Prostate gland (tissue), 2 donors: ENCODE measurements at regions not wholly inside any gene's neighbourhood (a gene's known extent, or its start where the extent isn't known, plus 50 kb on each side); places are given as distances from the start of the nearest gene placed in this dataset.

Experiments used
- DNase-seq: peaks from one replicate; pipeline ENCODE4 v3.0.0-alpha.2; 2019; ENCODE audit warnings: low spot score
- H3K27ac ChIP-seq, 2 donors: fragments of 200-600 bp; sonication (generic); 2 replicates each; pipeline ENCODE4 v1.5.1; 2017 to 2019
- H3K27me3 ChIP-seq: fragments of 200-600 bp; sonication (generic); replicated peaks from 2 replicates; pipeline ENCODE4 v1.5.1; 2019; ENCODE audit not compliant: insufficient read depth
- H3K36me3 ChIP-seq, 2 donors: fragments of 200-600 bp; sonication (generic); 1 replicate in 1 of 2; 2 replicates in 1 of 2; pipeline versions ENCODE4 v1.5.1 to v1.8.1; 2017 to 2019
- H3K4me1 ChIP-seq: fragments of 200-600 bp; sonication (generic); replicated peaks from 2 replicates; pipeline ENCODE4 v1.5.1; 2019
- H3K4me3 ChIP-seq, 2 donors: fragments of 200-600 bp; sonication (generic); 2 replicates each; pipeline ENCODE4 v1.5.1; 2017 to 2019
- H3K9me3 ChIP-seq: fragments of 200-600 bp; sonication (generic); 2 replicates; pipeline ENCODE4 v1.5.1; 2017
- POLR2A ChIP-seq: fragments of 450-650 bp; IDR thresholded peaks from one replicate; pipeline ENCODE4 v1.6.1; 2016; ENCODE audit warnings: antibody characterized with exemption, mild to moderate bottlenecking
- POLR2AphosphoS5 ChIP-seq: sonication (generic); formaldehyde crosslinking; IDR thresholded peaks from one replicate; pipeline ENCODE4 v1.6.1; 2017; ENCODE audit warnings: antibody characterized with exemption
- WGBS: methylation state at CpG from one replicate; pipeline ENCODE4 v1.1.5; 2018; 5-methylcytosine and 5-hydroxymethylcytosine counted together
- intact Hi-C: fragments of 100-400 bp; cut with DNase I; formaldehyde crosslinking; loops from one replicate; pipeline ENCODE4 v1.14.2; 2022
- TF ChIP-seq, protein P1 (sequence below), 4 experiments: fragments of 200-600 bp in 2 of 4; fragments of 450-650 bp in 2 of 4; sonication (generic) in 2 of 4; IDR thresholded peaks; 1 replicate in 3 of 4; 2 replicates in 1 of 4; pipeline ENCODE4 v1.5.1; 2016 to 2019; ENCODE audit warnings: antibody characterized with exemption in 4 of 4, mild to moderate bottlenecking in 2 of 4, moderate library complexity in 2 of 4

DNA sequence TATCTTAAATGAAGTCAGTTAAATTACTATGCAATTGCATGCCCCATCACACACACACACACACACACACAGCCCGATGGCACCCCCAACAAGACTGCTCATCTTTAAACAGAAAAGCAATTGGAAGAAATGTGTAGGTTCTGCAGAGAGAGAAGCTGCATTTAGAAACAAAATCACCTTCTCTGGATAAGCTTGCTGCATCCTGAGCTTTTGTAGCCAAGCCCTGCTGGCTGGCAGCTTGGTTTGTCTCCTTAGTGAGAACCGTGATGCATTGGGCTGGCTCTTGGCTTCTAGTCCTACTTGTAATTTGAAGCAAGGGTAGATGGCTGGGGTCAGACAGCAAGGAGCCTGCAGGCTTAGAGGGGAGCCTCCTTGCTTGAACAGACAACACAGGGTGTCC, 153.8 kb downstream of the SOX9 start:
- no peak for DNase-seq
- Histone ChIP-seq H3K27me3 (no peaks in the 10 kb centered on the region), H3K9me3 (no peaks in the 10 kb centered on the region), H3K4me1 (no peaks in the 10 kb centered on the region), H3K36me3 (no peaks in the 10 kb centered on the region), H3K4me3 (no peak overlapping the region), H3K27ac (no peak overlapping the region)
- no peak for TF ChIP-seq POLR2AphosphoS5
- no peak for TF ChIP-seq POLR2A
- TF ChIP-seq, protein P1, sequence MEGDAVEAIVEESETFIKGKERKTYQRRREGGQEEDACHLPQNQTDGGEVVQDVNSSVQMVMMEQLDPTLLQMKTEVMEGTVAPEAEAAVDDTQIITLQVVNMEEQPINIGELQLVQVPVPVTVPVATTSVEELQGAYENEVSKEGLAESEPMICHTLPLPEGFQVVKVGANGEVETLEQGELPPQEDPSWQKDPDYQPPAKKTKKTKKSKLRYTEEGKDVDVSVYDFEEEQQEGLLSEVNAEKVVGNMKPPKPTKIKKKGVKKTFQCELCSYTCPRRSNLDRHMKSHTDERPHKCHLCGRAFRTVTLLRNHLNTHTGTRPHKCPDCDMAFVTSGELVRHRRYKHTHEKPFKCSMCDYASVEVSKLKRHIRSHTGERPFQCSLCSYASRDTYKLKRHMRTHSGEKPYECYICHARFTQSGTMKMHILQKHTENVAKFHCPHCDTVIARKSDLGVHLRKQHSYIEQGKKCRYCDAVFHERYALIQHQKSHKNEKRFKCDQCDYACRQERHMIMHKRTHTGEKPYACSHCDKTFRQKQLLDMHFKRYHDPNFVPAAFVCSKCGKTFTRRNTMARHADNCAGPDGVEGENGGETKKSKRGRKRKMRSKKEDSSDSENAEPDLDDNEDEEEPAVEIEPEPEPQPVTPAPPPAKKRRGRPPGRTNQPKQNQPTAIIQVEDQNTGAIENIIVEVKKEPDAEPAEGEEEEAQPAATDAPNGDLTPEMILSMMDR (IDR thresholded peaks at IDR 0.05), result no peak
- intact Hi-C loops, result no loop called here
- WGBS, result 80% methylated on average over 2 of the region's 2 CpGs

- Histone ChIP-seq H3K4me1 (no peaks in the 10 kb centered on the region), H3K9me3 (no peaks in the 10 kb centered on the region), H3K27ac (no peak overlapping the region), H3K36me3 (no peaks in the 10 kb centered on the region), H3K27me3 (no peaks in the 10 kb centered on the region), H3K4me3 (no peak overlapping the region)
- 91% methylated on average over 3 of the region's 3 CpGs for WGBS
- TF ChIP-seq, protein P1 (IDR thresholded peaks at IDR 0.05), result no peak
- TF ChIP-seq POLR2A, result no peak
- no peak for TF ChIP-seq POLR2AphosphoS5
- no peak for DNase-seq
- intact Hi-C loops, result no loop called here
Observed at GRCh38 chr17:72280881-72281280, 160.1 kb downstream of the SOX9 start.

DNA sequence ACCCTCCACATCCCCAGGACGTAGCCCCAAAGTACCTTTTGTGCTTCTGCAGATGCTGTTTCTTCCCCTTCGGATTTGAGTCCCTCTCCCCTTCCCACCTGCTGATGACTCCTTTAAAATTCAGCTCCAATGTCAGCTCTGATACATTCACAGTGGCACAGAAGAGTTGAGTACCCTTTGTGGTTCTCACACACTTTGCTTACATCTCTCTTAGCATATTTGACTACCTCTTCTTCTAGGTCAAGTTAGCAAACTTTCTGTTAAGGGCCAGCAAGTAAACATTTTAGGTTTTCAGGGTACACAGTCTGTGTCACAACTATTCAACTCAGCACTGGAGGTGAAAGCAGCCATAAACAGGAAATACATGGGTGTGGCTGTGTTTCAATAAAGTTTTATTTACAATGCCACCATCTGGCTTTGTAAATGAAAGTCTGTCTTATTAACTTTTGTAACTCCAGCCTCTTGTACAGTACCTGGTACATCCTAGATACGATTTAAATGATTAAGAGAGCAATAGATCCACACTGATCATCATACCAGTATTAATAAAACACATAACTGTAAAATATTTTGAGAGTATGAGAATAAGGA, 161.7 kb downstream of the SOX9 start:
- TF ChIP-seq POLR2AphosphoS5 (no peak), POLR2A (no peak)
- TF ChIP-seq, protein P1 (IDR thresholded peaks at IDR 0.05), result no peak
- no peak for DNase-seq
- no peaks in the 10 kb centered on the region for H3K9me3 ChIP-seq
- no peaks in the 10 kb centered on the region for H3K36me3 ChIP-seq
- H3K4me1 ChIP-seq, result no peaks in the 10 kb centered on the region
- no peak overlapping the region for H3K4me3 ChIP-seq
- H3K27me3 ChIP-seq, result no peaks in the 10 kb centered on the region
- no peak overlapping the region for H3K27ac ChIP-seq
- WGBS, result 78% methylated on average over 3 of the region's 3 CpGs
- intact Hi-C loops, result no loop called here

DNA sequence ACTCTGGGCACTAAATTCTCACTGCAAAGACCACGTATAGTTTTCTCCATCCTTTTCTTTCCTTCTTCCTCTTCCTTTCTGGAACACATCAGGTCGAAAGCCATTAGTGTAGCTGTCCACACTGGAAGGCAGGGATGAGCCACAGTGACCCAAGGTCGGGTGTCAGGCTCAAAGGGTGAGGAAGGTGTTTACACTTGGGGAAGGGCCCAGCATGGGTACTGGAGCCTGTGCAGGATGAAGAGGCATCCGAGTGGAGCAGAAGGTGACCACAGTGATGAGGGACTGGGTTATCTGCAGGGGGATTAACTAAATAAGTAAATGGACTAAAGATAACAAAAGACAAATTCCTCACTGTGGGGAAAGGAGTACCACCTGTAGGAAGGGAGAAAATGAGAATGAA, 164.0 kb downstream of the SOX9 start:
- WGBS, result 82% methylated on average over 4 of the region's 4 CpGs
- H3K4me1 ChIP-seq, result no peaks in the 10 kb centered on the region
- no peaks in the 10 kb centered on the region for H3K36me3 ChIP-seq
- no peak overlapping the region for H3K4me3 ChIP-seq
- intact Hi-C loops, result no loop called here
- no peaks in the 10 kb centered on the region for H3K9me3 ChIP-seq
- DNase-seq, result no peak
- H3K27ac ChIP-seq, result no peak overlapping the region
- TF ChIP-seq, protein P1 (IDR thresholded peaks at IDR 0.05), result no peak
- no peak for TF ChIP-seq POLR2AphosphoS5
- no peak for TF ChIP-seq POLR2A
- no peaks in the 10 kb centered on the region for H3K27me3 ChIP-seq

GRCh38 chr17:72287586-72287985, 166.8 kb downstream of the SOX9 start:
- Histone ChIP-seq H3K27ac (no peak overlapping the region), H3K4me3 (no peak overlapping the region), H3K9me3 (no peaks in the 10 kb centered on the region), H3K36me3 (no peaks in the 10 kb centered on the region), H3K4me1 (no peaks in the 10 kb centered on the region), H3K27me3 (no peaks in the 10 kb centered on the region)
- 33% methylated on average over 4 of the region's 4 CpGs for WGBS
- TF ChIP-seq, protein P1 (IDR thresholded peaks at IDR 0.05), result peak in 2 of 4 experiments; percentile 12 to 25
- no peak for TF ChIP-seq POLR2A
- peak; percentile 71 for TF ChIP-seq POLR2AphosphoS5
- DNase-seq, result peak; percentile 81
- intact Hi-C loops, result no loop called here
